RWPE1 (cell line): ENCODE measurements at regions not wholly inside any gene's neighbourhood (a gene's known extent, or its start where the extent isn't known, plus 50 kb on each side); places are given as distances from the start of the nearest gene placed in this dataset.
A peak's percentile ranks its signal among the peaks of the same experiment; 100 is the strongest.

Experiments
- CTCF ChIA-PET: fragments of 350-600 bp; sonication (Branson Sonifier 250); formaldehyde crosslinking; extraction: SDS; loops from one replicate; lab custom pipeline; 2021; lab: Yijun Ruan, JAX
- POLR2A ChIA-PET: fragments of 400-600 bp; formaldehyde crosslinking; extraction: SDS; loops from one replicate; lab custom pipeline; 2020; ENCODE audit warnings: antibody characterized with exemption; ENCODE audit not compliant: low non-redundant PET; lab: Yijun Ruan, JAX
- DNase-seq: peaks from one replicate; pipeline ENCODE4 v3.0.0; 2012; ENCODE audit warnings: low spot score
- H3K27ac ChIP-seq: fragments of 450-650 bp; 2 replicates; pipeline ENCODE4 v1.5.1; 2017
- TF ChIP-seq, protein P1 (sequence below): fragments of 450-650 bp; conservative IDR thresholded peaks from 2 replicates; pipeline ENCODE4 v1.5.1; 2017; ENCODE audit warnings: low read depth, mild to moderate bottlenecking

DNA sequence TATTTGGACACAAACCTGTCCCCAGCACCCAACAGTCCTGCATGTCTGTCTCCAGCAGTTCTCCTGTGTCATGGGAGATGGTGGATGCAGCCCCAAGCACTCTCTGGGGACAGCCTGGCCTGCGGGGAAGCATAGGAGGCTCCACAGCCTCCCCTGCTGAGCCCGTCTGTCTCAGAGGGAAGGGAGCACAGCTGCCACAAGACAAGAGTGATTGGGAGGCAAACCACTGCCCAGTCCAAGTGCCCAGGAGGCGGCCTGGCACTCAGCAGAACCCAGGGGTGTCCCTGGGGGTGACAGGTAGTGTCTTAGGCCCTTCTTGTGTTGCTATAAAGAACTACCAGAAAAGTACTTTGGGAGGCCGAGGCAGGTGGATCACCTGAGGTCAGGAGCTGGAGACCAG lies 211.2 kb upstream of the MYT1L start:
- ChIA-PET CTCF (interaction anchor here (0.7 kb wide), 1 partner anchor 1149 kb away, joined by 4 read pairs; no protein-coding TSS in a partner anchor), POLR2A (no interaction called here)
- H3K27ac ChIP-seq = no peak overlapping the region
- TF ChIP-seq, protein P1, sequence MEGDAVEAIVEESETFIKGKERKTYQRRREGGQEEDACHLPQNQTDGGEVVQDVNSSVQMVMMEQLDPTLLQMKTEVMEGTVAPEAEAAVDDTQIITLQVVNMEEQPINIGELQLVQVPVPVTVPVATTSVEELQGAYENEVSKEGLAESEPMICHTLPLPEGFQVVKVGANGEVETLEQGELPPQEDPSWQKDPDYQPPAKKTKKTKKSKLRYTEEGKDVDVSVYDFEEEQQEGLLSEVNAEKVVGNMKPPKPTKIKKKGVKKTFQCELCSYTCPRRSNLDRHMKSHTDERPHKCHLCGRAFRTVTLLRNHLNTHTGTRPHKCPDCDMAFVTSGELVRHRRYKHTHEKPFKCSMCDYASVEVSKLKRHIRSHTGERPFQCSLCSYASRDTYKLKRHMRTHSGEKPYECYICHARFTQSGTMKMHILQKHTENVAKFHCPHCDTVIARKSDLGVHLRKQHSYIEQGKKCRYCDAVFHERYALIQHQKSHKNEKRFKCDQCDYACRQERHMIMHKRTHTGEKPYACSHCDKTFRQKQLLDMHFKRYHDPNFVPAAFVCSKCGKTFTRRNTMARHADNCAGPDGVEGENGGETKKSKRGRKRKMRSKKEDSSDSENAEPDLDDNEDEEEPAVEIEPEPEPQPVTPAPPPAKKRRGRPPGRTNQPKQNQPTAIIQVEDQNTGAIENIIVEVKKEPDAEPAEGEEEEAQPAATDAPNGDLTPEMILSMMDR = no peak
- no peak for DNase-seq

DNA sequence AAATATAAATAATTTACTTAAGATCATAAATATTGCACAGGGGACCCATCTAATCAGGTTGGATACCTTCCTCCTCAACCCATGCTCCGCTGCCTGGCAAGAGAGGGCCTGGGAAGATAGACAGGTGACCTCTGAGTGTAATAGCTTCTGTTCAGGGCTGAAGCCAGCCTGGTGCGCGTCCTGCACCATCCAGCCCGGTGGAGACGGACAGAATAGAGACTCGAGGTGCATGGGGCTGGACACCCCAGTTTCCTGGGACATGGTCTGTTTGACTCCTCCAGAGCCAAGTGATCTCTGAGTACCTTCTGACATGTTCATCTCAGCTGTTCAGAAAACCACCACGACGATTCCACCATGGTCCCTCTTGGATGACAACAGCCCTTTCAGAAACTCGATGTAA lies 209.3 kb upstream of the MYT1L start:
- no peak for DNase-seq
- POLR2A ChIA-PET = no interaction called here
- TF ChIP-seq, protein P1 = no peak
- CTCF ChIA-PET = no interaction called here
- no peak overlapping the region for H3K27ac ChIP-seq

DNA sequence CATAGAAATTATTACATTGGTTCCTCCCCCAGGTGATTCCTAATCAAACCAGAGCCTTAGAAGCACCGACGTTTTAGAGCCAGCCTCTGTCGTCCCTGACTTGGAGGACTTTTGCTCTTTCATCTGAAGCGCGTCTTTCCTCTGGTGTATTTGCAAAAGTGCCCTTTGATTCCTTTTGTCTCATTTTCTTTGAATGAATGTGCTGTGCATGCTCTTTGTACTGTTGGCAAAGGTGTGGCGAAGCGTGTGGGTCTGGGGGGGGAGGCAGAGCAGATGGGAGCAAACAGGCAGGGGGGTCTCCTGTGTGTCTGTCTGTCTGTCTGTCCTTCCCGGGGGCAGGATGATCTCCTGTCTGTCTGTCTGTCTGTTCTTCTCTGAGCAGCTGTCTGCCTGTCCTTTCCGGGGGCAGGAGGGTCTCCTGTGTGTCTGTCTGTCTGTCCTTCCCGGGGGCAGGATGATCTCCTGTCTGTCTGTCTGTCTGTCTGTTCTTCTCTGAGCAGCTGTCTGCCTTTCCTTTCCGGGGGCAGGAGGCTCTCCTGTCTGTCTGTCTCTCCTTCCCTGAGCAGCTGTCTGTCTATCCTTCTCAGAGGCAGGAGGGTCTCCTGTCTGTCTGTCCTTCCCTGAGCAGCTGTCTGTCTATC lies 205.5 kb upstream of the MYT1L start:
- no peak for DNase-seq
- POLR2A ChIA-PET = no interaction called here
- no peak overlapping the region for H3K27ac ChIP-seq
- CTCF ChIA-PET = no interaction called here
- TF ChIP-seq, protein P1 = no peak

DNA sequence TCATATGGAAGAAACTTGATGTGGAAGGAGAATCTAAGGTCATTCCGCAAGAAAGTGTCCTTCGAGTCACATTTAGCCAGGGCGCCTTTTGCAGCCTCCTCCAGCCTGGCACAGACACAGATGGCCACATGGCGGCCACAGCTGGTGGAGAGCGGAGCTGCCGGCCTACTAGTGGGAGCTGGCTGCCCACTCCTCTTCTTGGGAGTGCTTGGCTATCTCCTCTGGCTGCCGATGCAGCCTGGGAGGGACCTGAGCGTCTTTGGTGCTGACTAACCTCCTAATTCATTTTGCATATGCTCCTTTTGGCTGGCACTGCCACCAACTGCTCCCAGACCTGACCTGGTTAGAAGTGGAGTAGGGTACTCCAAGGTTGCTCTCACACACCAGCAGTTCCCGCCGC lies 199.3 kb upstream of the MYT1L start:
- ChIA-PET POLR2A (no interaction called here), CTCF (no interaction called here)
- DNase-seq = no peak
- no peak overlapping the region for H3K27ac ChIP-seq
- TF ChIP-seq, protein P1 = no peak

DNA sequence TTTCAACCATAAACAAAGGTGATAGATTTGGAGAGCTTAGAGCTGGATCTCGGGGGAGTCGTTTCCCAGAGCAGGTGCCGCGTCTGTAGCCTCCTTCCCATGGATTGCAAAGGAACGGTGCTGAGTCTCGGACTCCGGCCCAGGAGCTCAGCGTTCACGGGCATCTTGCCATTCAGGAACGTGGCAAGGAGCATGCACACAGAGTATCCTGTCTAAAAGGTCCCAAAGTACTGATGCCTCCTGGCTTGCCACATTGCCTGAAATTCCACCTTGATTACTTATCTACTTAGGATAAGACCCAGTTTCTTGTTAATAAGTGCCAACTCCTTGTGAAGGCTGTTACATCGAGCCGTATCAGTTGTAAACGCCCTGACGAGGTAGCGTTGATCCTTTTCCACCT lies 197.8 kb upstream of the MYT1L start:
- H3K27ac ChIP-seq = no peak overlapping the region
- DNase-seq = no peak
- TF ChIP-seq, protein P1 = no peak
- ChIA-PET CTCF (no interaction called here), POLR2A (no interaction called here)

DNA sequence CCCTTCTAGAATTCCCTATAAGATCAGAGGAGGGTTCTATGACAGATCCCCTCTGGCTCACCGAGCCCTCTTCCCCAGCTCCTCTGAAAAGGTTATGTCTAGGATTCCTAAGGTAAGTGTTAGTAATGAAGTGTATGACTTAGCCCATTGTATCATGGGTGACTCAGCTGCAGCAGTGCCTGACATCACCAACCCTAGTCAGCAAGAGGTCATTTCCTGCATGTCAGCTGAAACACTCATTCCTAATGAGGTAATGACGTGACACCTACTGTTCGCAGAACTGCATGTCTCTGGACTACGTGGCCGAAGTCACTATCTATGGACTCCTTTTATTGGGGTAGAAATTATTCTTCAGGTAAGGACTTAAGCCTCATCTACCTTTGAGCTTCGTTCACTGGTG lies 196.1 kb upstream of the MYT1L start:
- ChIA-PET CTCF (no interaction called here), POLR2A (no interaction called here)
- TF ChIP-seq, protein P1 = no peak
- peak; percentile 1 for DNase-seq
- no peak overlapping the region for H3K27ac ChIP-seq
